T1000 (cell line): ENCODE measurements at regions not wholly inside any gene's neighbourhood (a gene's known extent, or its start where the extent isn't known, plus 50 kb on each side); places are given as distances from the start of the nearest gene placed in this dataset.

Experiments
- DNase-seq: peaks from one replicate; lab custom pipeline; 2025; ENCODE audit warnings: mixed read lengths; lab: John Stamatoyannopoulos, UW

DNA sequence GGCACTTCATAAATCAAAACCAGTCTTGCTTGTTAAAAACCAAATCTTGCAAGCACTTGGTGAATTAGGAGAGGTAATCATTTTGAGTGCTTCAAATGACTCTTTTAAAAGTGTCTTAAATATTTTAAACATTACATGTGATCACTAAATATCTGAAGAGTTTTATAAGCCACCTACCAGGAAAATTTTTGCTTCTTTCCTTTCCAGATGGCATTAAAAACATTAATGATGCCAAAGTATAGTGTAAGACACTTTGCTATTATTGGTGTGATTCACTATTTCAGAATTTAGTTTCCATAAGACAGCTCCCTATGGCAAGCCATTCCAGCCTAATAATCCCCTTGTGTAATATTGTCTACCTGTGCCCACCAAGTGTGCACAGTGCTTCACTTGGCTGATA, 548.8 kb upstream of the ADAMTS5 start:
- no peak for DNase-seq

DNA sequence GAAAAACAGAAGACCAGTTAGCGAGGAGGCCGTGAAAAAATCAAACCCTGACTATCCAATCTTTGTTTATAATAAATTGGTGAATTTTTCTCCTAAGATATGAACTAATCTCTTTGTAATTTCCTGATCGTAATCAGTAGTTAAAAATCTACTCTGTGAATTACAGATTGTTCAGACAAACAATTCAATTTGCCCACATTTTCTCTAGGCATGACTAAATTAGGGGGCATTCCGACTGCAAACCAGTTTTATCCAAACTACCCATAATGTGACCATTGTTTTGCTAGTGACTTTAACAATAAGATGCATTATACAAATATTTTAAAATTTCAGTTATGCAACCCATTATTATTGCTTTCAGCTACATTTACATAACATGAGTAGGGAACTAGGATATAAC, 546.9 kb upstream of the ADAMTS5 start:
- DNase-seq, result no peak

DNA sequence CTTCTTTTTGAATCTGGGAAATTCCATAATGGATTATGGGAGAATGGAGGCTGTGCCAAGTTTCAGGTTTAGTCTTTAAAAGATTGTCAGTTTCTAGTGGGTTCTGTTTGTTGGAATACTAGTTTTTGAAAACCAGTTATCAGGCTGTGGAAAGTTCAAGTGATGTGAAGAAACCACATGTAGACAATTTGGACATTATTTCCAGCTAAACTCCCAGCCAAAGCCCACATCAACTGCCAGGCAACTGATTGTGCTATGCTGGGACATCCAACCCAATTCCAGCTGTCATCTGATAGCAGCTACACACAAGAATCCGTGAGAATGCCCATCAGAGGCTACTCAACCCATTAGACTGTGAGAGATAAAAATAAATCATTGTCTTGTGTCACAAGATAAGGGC, 546.1 kb upstream of the ADAMTS5 start:
- DNase-seq, result no peak

DNA sequence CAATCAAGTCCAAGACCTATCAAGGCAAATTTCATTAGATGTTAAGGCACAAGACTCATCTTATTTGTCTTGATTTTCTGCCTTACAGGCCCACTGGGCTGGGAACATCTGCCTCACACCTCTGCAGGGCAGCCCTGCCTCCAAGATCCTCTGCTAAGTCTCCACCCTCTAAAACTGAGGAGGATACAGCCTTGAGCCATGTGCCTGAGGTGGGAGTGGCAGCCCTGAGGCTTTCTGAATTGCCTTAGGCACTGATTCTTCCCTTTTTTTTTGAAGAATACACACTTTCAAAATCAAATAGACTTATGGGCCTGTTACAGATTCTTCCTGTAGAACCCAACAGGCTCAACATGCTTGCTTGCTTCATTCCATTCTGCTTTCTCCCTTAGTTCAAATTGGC, 544.3 kb upstream of the ADAMTS5 start:
- DNase-seq, result no peak

DNA sequence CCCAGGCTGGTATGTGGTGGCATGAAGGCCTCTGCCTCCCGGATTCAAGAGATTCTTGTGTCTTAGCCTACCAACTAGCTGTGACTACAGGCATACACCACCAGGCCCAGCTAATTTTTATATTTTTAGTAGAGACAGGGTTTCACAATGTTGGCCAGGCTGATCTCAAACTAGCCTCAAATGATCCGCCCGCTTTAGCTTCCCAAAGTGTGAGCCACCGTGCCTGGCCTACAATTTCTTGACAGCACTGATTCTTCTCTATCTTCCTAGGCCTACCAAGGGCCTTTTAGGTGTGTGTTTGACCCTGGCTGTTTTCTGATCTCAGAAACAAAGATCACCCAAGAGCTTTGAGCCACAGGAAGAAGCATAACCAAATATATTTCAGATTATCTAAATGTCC, 540.8 kb upstream of the ADAMTS5 start:
- no peak for DNase-seq

DNA sequence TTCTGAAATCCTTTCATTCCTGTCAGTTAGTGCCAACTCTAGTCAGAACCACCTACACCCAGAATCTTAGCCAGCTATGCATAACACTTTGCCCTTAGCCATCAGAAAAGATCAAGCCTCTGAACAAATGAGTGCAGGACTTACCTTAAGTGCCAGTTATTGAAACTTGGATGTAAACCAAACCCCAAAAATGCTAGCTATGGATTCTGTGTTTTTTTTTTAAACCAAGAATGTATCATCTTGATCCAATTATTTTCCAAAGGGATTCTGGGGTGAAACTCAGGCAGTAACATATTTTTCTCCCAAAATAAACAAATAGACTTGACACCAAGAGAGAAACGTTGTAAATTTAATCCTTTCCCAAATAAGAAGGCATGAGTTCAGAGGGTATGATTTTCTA, 538.6 kb upstream of the ADAMTS5 start:
- DNase-seq, result no peak

DNA sequence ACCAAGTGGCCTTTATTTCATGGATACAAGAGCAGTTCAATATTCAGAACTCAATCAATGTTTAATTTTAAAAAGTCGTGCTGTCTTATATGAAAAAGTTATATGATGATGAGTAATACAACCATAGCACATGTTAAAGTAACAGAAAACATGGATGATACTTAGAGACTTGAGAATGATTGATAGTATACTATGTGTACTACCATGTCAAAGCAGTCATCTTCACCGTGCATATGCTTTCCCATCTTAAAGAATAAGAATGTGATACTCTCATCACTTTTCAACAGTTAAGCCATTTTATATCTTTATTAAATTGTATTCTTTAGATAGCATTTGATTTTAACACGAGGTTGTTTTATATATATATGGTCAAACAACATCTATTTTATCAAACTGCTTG, 535.9 kb upstream of the ADAMTS5 start:
- no peak for DNase-seq

DNA sequence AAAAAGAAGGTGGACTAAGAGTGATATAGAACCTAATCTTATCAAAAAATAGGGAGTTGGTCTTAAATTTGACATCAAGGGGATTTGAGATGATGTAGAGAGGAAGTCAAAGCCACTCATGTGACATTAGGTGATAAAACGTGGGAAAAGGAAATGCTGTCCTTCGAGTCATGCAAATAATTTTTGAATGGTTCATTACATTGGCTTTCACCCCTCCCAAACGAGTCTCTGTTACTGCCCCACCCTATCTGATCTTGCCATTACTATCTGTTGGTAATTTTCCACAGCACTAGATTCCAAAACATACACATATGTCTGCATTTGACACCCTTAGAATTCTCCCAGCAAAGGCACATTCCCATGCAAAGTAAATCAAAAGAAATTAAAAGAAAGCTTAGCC, 531.1 kb upstream of the ADAMTS5 start:
- no peak for DNase-seq

DNA sequence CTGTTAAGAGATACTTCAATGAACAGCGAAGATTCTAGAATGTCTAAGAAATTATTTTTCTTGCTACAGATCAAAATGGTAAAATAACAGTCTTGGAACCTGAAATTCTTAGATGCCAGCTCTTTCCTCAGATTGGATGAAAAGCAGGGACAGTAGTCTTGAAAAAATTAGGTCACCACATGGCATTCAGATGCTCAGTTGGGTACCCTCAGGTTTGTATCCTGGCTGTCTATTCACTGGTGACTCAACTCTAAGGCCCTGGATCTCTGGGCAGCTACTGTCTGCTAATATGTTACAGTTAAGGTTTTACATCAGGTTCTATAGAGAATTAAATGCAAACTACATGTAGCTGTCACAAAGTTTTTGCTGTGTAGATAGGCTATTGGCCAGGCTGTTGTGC, 528.9 kb upstream of the ADAMTS5 start:
- DNase-seq, result no peak

DNA sequence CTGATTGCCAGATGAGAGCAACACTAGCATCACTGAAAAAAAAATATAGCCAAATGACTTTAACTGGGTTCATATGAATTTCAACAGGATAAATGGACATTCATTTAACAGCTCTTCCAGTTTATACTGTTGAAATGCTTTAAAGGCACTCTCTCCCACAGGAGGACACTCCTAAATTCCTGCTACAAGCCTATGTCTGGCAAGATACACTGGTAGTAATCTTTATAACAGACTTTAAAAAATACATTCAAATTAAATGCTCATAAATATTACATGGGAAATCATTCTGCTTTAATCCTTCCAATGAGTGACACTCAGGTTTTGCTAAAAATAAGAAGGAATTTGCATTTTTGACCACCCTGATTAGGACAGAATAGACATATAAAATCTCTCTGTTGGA, 526.7 kb upstream of the ADAMTS5 start:
- DNase-seq, result no peak

DNA sequence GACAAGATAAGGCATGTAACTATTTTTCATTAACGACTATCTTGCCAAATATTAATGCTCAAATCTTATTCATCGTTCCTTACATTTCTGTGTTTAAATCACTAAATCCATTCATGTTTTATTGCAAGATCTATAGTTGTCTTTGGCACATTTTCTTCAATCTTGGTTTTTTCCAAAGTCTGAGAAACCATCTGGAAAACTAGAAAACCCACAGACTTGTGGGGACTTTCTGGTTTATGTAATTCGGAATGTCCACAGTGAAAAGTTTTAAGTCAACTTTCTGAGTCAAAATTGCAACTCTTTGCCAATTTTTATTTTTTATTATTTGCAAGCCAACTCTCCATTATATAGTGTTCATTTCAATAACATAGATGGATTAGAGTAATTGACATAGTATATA, 520.8 kb upstream of the ADAMTS5 start:
- no peak for DNase-seq

DNA sequence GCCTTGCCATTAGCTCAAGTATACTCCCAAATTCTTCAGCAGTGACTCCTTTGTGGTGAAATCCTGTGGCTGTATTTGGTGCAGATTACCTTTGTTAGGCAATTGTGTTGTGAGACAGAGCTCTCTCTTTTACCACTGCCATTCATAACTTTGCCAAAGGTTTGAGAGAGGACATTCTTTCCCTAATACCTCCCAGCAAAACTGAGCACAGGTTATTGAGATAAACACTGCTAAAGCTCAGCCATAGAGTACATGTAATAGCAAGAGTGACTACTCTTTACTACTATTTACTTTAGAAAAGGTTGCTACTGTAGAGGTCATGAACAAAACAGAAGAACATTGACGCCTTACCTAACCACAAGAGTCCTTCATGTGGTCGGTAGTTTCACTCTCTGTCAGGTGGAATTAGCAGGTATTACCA, 514.0 kb upstream of the ADAMTS5 start:
- DNase-seq, result no peak

DNA sequence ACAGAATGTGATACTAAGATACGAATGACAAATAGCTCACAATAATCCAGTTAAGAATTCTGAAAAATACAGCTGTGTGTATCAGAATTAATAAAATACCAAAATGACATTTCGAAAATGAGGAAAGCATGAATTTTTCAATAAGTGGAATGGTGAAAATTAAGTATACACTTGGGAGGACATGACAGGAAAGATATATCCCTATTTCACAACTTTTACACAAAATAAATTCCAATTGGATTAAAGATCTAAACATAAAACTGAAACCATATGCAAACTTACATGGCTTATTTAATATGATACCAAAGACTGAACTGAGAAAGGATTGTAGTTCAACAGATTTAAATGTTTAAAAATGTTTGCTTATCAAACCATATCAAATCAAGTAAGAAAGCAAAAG, 510.4 kb upstream of the ADAMTS5 start:
- no peak for DNase-seq

DNA sequence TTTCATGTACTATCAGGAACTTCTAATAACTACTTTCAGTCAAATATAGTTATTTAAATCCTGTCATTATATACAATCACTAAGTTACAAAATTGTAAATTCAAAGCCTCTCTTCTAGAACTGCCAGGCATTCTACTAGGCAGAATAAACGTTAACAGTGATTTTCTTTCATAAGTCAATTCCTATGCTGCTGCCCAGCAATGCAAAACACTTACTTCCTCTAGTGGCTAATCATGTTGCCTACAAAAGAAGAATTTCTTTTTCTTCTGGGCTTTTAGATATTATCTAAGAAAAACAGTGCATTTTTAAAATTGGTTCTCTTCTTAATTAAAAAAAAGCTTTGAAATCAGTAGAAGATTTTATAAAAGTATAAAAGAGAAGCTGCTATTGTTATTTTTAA, 509.8 kb upstream of the ADAMTS5 start:
- DNase-seq, result no peak

DNA sequence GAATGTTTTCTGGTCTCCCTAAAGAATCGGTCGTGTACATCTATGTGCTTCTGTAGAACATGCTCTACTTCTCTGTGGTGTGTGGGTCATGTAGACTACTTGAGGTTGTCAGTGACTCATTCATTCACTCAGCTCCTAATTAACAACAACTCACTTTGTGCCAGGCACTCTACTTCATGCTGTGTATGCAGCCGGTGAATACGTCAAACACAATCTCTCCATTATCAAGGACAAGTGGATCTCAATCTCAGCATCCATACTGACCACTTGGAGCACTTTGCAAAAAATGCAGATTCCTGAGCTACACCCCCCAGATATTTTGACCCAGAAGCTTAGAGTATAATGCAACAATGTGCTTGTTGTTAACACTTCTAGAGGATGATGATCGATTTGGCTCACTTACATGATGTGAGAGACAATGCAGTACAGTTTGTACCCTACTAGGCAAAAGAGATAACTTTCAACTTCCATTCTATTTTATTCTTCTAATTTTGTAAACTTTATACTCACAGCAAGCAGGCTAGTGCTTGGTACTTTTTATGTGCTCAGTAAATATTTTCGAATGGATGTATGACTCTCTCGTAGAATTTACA, 508.6 kb upstream of the ADAMTS5 start:
- no peak for DNase-seq

DNA sequence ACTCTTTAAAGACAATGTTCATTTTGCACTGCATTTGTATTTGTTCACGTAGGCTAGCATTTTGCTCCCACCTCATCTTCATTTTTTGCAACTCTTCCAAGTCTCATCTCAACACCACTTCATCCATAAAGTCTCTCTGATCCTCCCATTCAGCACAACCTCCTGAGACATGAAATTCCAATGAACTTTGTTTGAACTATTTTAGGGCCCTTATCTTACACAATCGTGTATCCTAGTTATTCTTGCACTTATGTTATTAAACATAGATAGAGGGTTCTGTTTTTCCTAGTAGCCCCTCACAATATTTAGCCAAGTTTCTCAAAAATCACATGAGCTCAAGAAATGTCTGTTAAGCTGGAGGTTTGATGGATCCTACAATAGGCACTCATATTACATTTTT, 500.5 kb upstream of the ADAMTS5 start:
- DNase-seq, result no peak

DNA sequence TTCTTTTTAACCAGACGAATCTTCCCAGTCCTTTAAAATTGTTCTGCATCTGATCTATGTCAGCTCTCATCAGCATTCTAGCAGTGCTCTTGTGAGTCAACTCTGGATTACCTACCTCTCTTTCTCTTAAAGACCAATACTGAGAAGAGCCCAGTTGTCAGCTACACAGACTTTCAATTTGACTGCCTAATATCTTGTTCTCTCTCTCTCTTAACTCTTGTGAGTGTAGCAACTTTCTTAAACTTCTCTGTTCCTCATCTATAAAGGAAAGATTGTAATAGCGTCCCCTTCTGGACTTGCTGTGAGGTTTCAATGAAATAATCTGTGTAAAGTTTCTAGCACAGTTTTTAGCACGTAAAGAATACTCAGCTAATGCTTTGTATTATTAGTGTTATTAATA, 499.3 kb upstream of the ADAMTS5 start:
- no peak for DNase-seq

DNA sequence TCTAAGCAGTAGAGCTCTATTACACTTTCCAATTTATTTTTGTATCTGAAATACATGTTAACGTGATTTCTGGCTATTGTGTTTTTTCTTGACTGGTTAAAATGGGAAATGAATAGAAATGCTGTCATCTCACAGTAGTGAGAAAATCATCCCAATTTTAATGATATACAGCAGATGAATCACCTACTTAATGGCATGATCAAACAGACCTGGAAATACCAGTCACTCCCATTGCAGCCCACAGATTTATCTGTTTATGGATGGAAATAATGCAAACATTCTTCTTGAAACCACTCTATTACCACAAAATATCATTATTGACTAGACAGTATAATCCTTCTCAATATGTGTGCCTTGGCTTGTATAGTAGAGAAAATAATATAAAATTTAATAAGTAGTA, 497.8 kb upstream of the ADAMTS5 start:
- DNase-seq, result no peak

DNA sequence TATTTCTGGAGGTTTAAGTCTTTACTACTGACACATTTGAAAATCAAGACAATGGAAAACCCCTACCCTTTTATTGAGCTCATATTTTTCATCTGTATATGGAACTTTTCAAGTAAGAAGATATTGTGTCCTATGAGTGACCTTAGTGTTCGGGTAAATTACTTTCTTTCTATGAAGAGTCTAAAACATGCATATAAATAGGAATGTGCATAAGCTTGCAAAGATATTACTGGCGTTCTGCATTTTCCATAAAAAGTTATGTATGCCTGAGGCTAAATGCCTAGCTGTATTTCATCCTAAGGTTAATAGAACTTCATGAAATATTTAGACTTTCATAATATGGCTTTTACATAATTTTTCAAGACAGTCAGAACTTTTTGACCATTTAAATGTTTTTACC, 495.8 kb upstream of the ADAMTS5 start:
- no peak for DNase-seq

DNA sequence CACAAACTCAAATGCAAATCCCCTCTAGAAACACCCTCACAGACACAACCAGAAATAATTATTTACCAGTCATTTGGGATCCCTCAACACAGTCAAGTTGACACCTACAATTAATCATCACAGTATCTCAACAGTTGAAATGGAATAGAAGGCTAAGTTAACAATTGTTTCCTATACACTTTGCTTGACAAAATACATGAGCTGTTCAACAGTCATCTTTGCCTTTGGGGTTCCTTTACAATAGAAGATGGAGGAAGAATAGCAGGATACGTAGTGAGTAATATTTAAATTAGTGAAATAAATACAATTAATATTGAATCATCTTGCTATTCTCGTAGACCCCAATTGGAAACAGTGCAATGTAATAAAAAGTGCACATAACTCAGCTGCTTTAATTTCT, 487.3 kb upstream of the ADAMTS5 start:
- no peak for DNase-seq

DNA sequence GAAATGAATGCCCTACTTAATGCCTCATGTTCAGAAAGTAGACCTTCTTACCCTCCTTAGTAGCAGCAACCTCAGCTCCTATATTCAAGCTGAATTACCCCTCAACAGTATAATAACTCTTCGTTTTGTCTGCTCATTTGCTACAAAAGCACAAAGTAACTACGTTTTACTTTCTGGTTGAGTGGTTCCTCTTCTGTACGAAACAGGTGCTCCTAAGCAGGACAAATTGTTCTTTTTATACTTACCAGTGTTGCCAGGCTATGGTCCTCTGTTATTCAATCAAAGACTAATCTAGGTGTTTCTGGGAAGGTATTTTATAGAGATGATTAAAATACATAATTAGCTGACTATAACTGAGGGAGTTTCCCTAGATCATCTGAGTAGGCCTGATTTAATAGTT, 484.2 kb upstream of the ADAMTS5 start:
- DNase-seq, result no peak

DNA sequence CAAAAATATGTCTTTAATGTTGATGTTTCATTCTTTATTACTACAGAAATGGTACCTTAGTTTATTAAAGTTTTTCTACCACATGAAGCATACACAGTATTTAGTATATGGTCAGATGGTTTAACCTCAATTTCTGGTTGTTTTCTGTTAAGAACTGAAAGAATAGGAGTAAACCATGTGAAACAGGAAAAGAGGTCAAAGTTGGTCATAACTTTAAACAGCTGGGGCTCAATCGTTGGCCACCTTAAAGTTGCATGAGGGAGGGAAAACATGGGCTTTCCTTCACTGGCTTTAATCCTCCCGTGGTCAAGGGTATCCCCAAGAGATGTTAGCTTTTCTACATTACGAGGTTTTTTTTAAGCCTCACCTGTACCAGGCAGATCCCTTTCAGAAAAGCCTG, 483.3 kb upstream of the ADAMTS5 start:
- DNase-seq, result no peak

DNA sequence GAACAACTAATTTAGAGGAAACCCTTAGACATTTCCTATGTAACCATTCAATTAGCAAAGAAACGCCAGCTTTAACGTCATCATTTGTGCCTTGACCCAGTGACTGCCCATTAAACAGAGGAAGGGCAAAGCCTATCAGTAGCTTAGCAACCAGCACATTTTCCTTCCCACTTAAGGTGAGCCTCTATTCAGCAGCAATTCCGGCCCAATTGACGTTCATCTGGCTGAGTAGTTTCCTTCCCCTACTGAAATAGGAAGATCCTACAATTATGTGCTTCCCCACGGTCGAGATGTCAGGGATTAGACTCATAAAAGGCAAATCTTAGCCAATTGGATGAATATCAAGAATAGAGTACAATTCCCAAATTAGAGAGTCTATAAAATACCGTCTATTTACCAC, 482.1 kb upstream of the ADAMTS5 start:
- no peak for DNase-seq

DNA sequence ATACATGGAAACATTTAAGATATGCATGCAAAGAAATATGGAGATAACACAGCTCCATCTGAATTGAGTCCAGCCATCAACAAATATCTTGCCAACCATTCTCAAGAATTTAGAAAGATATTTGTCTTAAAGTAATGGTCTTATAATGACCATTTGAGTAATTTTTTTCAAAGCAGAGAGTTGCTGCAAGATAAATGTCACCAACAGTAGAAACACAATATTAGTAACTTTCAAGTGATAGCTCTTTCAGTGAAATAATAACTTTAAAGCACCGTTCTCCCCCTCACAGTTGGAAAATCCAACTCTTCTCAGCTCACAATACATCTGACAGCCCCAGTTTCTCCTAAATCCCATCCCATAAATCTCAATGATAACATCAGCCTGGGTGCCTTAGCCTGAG, 481.0 kb upstream of the ADAMTS5 start:
- no peak for DNase-seq
